Stimulated activated CD8-positive, alpha-beta memory T cell treated with anti-CD3 and anti-CD28 coated beads, Interleukin-7, amount 100 ng/mL, for 1 hour (primary cell): ENCODE measurements at regions not wholly inside any gene's neighbourhood (a gene's known extent, or its start where the extent isn't known, plus 50 kb on each side); places are given as distances from the start of the nearest gene placed in this dataset.

Experiments
- DNase-seq, 2 donors: peaks; one replicate each; pipeline ENCODE4 v3.0.0-alpha.2; 2020; ENCODE audit warnings: low read depth in 2 of 2

GRCh38 chr3:111473550-111473949 lies 68.4 kb upstream of the CD96 start:
- no peak for DNase-seq

GRCh38 chr3:111476701-111477100 lies 65.3 kb upstream of the CD96 start:
- DNase-seq = no peak

GRCh38 chr3:111480091-111480490 lies 61.9 kb upstream of the CD96 start:
- DNase-seq = no peak

- no peak for DNase-seq
Measured at GRCh38 chr3:111481551-111481950, 60.4 kb upstream of the CD96 start.

- DNase-seq = no peak
Measured at GRCh38 chr3:111482574-111482973, 59.4 kb upstream of the CD96 start.

DNA sequence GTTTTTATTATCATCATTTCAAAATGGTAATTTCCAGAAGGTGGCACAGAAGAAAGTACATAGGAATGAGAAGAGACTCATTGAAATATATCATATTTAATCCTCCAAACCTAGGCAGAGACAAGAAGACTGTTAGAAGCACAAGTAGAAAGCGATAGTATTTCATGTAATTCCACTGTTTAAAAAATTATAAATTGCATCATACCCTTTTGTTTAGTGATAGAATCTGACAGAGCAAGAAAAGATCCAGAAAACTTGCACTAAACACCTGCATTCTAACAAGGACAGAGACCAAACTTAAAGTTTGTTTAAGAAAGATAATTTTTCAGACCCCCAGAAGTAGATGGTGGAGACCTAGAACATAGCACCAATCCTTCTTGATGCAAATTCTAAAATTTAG lies 56.9 kb upstream of the CD96 start:
- DNase-seq = no peak
